RPMI8226 (cell line): ENCODE measurements at regions not wholly inside any gene's neighbourhood (a gene's known extent, or its start where the extent isn't known, plus 50 kb on each side); places are given as distances from the start of the nearest gene placed in this dataset.

Experiments
- DNase-seq: peaks from one replicate; pipeline ENCODE4 v3.0.0-alpha.2; 2015

DNA sequence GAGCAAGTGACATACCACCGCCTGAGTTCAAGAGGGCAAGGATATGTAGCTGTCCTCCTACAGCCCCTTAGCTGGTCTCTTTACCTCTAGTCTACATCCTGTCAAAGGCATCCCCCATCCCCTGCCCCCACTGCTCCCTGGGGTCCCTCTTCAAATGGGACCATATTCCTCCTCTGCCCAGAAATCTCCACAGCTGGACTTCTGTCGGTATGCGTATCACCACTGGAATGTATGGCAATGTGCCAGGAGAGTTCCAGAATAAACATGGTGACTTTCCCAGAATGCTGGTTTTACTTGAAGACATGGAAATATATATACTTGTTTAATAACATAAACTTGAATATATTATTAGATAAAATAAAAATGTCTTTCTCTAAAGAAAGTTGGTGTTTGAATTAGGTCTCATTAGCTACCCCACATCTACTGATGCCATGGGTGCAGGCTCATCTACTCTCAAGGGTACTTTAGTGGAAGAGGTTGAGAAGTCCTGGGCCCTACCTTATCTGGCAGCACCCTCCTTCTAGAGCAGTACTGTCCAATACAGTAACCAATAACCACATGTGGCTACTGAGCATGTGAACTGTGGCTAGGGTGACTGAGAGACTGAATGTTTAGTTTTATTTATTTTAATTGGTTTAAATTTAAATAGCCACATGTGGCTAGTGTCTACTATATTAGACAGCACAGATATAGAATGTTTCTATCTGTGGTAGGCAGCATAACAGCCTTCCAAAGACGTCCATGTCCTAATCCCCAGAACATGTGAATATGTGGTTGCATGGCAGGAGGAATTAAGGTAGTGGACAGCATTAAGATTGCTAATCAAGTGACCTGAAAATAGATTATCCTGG, 181.7 kb upstream of the SLC30A5 start:
- DNase-seq: no peak

DNA sequence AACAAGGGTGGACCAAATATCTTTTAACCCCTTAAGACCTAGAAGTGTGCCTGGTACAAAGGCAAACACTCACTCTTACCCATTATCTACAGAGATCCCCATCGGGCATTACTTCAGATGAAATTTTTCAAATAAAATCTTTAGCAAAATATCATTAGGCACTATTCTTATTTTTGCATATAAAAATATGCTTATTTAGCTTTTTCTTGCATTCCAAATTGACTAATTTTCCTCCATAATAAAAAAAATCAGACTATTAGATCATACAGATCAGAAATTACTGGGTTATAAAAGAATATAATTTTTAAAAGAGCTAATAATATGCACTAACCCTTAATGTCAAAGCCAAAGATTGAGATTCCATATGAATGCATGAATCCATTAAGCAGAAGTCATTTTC, 178.7 kb upstream of the SLC30A5 start:
- DNase-seq: no peak

DNA sequence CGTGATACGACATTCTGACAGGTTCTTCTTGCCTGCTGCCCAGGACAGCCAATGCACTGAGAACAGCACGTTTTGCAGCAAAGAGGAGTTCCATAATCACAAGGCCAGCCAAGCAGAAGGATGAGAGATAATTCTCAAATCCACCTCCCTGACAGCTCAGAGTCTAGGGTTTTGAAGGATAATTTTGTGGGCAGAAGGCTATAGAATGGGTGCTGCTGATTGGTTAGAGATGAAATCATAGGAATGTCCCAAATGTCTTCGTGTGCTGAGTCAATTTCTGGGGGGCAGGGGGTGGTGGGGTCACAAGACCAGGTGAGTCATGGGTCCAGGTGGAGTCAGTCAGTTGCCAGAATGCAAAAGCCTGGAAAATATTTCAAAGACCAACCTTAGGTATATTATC, 175.5 kb upstream of the SLC30A5 start:
- no peak for DNase-seq

DNA sequence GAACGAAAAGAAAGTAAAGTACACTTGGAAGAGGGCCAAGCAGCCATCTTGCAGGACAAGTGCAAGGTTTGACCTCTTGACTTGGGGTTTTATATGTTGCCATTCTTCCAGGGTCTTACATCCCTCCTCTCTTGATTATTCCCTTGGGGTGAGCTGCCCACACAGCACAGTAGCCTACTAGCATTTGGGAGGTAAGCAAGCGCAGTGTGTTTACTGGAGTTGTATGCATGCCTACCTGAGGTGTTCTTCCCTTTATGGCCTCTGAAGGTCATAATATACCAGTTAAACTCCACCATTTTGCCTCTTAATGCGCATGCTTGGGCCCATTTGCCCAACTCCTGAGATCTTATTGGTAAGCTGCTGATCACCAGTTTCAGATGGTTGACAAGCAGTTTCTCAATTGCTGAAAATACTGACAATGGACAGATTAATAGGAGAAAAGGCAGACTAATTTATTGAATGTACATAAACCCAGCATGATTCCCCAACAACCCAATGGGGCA, 173.8 kb upstream of the SLC30A5 start:
- DNase-seq: no peak

DNA sequence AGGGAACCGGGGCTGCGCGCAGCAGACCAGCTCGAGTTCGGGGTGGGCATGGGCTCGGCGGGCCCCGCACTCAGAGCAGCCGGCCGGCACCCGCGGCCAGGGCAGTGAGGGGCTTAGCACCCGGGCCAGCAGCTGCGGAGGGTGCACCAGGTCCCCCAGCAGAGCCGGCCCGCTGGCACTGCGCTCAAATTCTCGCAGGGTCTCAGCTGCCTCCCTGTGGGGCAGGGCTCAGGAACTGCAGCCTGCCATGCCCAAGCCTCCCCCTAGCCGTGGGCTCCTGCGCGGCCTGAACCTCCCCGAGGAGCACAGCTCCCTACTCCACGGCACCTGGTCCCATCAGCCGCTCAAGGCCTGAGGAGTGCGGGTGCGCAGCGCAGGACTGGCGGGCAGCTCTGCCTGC, 172.9 kb upstream of the SLC30A5 start:
- DNase-seq: no peak

DNA sequence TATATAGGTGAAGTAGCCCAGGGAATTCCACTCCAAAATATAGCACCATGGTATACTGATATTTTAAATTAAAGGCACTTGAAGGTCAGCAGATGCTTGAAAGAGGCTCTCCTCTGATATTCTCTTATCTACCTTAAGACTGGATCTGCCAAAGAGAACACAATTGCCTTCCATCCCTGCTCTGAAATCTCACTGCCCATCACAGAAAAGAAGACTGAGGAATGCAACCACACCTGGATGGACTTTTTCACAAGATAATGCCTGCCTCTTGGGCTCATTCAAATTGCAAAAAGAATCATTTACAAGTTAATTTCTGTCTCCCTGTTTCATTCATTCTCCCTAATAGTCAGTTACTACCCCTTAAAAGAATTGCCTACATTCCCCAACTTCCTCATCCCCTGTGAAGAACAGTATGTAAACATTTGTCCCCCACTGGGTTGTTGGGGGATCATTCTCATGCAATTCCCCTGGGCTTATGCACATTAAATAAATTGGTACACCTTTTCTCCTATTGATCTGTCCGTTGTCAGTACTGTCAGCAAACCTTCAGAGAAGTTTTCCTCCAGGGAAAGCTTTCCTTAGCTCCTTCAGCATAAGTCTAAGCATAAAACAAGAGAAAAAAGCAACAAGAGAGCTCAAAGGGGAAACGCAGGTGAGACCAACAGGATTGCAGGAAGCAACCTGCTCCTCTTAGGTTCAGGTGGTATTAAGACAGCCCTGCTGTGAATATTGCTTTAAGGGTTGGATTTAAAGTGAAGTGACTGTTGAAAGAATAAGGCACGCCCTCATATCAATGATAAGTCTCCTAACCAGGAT, 171.4 kb upstream of the SLC30A5 start:
- DNase-seq: no peak

DNA sequence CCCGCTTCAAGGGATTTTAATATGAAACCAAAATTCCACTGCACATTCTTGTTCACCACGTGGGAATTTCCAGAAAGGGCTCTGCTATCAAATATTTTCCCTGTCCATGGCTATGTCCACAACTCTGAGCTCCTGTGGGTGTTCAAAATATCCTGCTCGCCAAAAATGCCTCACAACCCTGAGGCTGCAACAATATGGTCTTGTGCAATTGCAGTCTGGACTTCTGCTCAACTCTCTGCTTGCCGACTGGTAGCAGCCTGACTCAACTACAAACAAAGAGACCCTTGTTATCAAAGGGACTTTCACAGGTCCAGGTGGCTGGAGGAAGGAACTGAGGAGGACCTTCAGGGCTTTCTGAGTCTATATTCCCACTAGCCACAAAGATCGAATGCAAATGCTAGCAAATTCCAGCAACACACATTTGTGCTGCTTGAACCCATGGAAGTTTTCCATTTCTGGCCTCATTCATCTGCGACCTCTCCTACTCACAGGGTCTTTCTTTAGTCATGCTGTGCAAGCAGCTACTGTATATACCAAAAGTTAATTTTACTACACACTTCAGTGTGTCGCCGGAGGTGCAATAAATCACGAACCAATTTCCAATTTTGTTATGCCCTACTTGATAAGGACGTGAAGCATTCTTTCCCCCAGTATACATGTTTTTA, 169.2 kb upstream of the SLC30A5 start:
- no peak for DNase-seq

DNA sequence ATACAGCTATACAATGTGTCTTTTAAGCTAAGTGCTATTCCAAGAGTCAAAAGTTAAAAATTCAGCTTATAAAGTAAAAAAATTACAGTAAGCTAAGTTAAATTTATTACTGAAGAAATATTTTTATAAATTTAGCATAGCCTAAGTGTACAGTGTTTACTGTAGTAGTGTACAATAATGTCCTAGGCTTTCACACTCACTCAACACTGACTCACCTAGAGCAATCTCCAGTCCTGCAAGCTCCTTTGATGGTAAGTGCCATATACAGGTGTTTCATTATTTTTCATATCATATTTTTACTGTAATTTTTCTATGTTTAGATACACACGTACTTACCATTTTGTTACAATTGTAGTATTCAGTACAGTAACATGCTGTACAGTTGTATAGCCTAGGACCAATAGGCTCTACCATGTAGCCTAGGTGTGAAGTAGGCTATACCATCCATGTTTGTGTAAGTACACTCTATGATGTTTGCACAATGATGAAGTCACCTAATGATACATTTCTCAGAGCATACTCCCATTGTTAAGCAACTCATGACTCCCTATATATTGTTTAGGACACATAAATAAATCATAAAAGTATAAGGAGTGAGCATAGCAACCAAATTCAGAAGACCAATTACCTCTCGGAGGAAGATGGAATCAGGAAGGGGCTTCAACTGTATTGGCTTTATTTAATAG, 165.1 kb upstream of the SLC30A5 start:
- DNase-seq: no peak

DNA sequence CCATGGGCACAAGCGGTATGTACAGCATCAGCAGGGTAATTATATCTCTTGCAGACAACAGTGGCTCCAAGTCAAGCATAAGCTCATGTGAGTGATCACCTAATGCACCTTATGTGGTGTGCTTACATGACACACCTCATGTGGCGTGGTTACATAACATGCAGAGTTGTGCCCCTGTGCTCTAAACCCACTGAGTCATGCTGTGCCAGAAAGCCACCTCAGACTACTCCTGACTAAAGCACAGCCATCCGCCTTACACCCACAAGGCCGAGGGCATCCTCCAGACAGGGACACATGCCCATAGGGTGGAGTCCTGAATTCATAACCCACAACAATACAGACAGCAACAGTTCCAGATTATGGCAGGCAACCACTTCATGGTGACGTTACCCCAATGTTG, 163.7 kb upstream of the SLC30A5 start:
- no peak for DNase-seq

DNA sequence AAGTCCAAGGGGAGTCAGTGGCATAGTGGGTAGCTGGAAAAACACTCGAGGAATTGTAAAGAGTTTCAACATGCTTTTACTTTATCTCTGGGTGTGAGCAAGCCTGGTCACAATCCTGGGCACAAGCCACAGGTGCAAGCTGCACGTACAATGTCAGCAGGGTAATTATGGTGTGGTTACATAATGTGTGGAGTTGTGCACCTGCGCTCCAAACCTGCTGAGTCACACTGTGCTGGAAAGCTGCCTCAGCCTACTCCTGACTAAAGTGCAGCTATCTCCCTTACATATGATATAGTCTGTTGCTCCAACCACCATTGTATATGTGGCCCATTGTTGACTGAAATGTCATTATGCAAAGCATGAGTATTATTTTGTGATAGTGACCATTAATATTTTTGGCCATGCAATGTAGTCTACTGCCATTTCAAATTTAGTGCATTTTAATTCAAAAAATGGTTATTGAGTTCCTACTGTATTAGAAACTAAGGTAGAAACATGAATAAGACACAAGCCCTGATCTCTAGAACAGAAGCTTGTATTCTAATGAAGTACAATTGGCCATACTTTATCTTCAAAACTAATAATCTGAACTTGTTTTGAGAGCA, 160.9 kb upstream of the SLC30A5 start:
- peak; percentile 25 for DNase-seq

DNA sequence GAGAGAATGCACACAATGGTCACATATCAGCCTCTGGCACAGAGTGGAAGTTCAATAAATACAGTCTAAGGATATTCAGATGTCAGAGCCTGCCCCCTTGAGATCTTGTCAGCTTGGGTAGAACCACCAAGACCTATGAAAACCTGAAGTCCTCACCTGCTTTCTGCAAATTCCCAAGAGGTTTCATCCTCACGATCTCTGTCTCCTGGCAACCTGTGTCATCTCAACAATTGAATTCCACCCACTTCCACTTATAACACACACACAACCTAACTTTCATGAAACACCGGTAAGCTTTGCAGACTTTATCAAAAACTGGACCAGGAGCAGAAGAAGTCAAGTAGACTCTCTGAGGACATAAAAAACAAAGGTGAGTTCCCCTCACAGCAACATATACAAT, 151.6 kb upstream of the SLC30A5 start:
- no peak for DNase-seq

DNA sequence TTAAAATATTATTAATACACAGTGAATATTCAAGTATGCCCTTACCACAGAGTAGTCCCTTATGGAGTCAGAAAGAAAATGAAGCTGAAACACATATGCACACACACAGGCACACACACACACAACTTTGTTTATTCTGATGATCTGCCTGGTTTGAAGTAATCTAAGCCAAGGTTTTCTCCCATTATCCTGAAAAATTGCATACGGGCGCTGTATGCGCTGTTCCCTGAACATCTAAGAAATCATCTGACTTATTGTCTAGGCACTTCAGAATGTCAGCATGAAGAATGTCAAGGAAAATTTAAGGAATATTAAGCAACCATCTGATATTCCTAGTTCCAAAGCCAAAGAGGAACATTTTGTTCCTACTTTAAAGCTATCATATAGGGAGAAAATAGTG, 147.1 kb upstream of the SLC30A5 start:
- no peak for DNase-seq

DNA sequence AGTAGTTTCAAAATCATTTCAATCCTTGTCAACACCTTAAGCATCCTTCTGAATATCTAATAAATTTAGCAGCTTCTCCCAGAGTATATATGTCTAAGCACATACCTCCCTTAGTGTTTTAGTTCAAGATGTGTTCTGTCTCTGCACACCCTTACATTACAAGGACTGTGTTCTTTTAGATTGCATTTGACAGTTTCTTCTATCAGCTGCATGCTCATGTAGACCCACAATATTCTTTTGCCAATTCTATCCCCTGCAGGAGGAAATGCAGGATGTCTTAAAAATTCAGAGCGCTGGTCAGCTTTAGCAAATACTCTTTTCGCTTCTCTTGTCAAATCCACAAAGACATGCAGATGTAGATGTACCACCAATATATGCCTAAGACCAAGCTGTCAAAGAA, 145.8 kb upstream of the SLC30A5 start:
- DNase-seq: no peak

DNA sequence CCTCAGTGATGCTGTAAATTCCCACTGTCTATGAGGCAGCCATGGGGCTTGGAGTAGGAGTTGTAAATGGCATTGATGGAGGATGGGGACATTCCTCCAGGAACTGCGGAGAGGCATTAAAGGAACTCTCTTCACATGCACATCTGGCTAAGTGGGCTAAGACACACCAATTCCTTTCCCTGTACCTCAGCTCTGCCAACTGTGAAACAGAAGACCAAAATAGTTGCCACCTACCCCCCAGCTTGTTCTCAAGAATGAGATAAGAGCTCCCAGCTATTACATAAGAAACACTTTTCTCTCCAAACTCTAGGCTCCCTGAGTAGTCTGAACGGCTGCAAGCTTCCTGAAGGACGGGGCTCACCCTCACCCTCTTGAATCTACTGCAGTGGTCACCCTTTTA, 144.6 kb upstream of the SLC30A5 start:
- no peak for DNase-seq

DNA sequence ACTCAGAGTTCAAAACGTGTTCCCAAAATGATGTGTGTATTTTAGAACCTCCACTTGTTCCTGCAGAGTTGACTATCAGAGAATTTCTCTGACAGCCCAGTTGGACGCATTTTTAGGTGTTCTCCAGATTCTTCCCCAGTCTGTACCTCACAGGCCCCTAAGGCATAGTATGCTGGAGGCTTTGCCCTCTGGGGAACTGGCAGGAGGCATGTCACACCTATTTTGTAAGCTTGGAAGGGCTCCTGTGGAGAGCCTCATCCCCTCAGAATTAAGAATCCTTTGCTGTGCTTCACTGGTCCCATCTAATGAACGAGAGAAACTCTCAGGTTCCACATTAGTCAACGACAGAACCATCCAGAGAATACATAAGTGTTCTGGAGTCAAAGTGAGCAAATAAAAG, 144.1 kb upstream of the SLC30A5 start:
- no peak for DNase-seq

DNA sequence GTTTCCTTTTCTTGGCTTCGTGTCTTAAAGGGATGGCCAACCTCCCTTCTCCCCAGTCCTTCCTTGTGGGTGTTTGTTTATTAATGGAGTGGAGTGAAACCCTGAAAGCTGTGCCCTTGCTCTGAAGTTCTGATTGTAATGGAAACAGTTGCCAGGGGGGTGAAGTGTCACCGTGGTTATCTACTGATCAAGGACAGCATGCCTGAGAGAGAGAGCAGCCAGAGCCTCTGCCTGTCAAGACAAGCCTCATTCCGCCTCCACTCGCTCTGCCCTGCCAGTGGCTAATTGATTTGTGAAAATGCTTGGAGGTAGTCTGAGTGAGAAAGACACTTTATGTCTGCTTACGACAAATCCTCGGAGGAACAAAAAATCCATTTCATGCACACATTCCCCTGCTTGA, 143.7 kb upstream of the SLC30A5 start:
- DNase-seq: no peak

DNA sequence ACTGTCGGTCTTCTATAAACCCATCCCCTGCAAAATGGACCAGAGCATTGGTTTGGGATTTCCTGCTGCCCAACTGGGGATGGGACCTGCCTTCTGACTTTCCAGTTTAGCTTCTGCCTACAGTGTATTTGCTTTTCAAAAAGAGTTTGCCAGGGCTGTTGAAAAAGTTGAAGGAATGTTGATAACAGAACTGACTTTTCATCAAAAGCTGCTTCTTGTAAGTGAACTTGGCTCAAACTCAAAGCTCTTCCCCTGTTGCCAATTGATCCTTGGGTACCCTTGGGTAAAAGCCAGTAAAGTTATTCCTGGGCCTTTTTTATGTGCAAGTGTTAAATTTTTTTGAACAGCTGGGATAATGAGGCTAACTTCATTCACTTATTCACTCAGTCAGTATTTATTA, 142.9 kb upstream of the SLC30A5 start:
- no peak for DNase-seq

DNA sequence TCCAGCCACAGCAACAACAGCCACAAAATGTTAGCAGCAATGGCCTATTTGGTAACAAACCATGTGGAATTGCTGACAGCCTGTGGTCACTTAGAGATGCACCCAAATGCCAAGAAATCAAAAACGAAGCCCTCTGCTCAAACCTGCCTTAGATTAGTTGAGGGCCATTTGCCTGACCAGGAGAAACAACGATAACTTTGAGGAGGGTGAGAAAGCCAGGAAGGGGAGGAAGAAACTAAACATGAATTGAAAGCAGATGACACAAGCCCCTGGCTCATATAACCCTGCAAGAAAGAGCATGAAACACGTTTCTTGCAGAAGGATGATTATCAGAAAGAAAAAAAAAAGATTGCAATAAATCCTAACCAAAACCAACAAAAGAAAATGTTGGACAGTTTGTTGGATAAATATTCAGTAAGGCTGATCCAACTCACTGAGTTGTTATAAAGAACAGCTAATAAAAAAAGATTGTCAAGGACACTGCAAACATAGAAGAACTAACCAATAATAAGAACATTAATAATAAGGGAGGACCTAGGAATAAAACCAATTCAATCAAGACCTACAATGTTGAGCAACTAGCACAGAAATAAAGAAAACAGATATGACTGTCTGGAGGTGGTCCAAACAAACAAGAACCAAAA, 140.5 kb upstream of the SLC30A5 start:
- no peak for DNase-seq

DNA sequence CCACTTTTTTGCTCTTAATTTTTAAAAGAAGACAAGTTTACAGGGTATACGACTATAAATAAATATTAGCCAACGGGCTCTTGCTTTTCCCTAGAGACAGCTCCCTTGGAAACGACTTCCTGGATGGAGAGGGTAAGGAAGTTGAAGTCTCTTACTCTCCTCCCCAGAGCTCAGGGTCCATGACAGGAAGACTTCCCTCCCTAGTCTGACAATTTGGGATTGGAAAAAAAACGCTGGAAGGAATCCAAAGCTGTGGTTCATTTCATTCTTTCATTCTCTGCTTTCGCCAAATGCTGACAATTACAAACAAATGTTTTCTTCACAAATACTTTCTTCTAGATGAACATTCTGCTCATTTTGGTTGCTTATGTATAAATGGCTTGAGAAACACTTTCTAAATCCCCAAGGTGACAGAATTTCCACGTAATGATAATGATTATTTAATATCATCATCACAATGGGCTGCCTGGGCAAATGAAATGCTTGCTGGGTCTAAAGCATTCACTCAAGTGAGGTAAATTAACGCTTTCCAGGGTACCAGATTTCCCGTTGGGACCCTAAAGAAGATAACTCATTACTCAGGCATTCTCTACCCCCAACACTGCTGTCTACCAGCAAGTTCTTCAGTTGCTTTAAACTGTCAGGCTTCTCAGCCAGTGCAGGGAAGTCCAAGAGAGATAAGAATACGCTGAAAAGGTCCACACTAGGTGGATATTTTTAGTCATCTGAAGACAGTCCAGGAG, 139.8 kb upstream of the SLC30A5 start:
- no peak for DNase-seq

DNA sequence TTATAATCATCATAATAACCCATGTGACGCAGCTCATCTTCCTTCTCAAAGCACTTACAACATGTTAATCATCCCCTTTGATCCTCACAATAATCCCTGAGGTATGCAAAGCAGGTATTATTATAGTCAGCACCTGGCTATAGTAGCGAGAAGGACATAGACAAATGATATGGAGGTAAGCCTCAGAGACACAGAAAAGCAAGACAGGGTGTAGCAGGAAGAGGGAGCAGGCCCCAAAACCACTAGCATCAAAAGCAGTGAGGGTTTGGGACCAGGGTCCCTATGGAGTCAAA, 139.2 kb upstream of the SLC30A5 start:
- DNase-seq: no peak

DNA sequence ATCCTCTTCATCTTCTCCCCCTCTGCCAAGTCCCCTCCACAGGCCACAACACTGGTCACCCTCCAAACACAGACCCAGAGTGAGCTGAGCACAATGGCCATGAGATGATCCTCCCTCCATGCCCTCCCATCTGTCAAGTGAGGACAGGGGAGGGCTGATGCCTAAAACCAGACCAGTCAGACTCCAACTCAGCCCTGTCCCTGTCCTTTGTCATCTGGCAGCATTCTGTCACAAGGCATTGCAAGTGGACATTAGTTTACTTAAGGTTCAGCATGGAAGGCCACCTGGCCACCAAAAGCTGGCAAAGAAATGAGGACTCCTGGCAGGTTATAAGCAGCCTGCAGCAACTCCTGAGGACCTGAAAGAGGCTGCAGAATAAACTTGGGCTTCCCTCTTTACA, 136.2 kb upstream of the SLC30A5 start:
- DNase-seq: no peak

DNA sequence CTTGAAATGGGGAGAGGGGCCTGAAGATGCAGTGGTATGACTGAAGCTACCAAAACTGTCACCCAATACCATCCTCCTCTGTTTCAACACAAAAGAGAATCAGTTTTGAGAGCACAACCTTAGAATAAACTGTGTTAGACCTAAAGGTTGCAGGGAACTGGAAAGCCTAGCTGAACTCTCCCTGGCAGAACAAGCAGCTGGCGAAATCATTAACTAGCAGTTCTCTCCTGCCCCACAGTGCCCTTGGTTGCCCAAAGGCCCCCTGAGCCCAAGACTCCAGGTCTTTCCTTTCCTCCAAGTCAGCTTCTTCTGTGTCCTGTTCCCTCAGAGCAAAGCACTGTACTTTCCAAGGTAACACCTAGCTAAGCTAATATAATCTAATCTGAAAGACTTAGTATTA, 135.4 kb upstream of the SLC30A5 start:
- no peak for DNase-seq
